ENCODE measurements at regions not wholly inside any gene's neighbourhood (a gene's known extent, or its start where the extent isn't known, plus 50 kb on each side); places are given as distances from the start of the nearest gene placed in this dataset.

GRCh38 chr3:161444694-161445077 lies 51.9 kb upstream of the OTOL1 start:
- DNase-seq (ENCODE audit: low spot score in 2 of 2) = no peak
- 59 to 69% methylated on average over 3 of the region's 3 CpGs for WGBS, 2 donors
- intact Hi-C loops (cut with DNase I; ENCODE audit: low total_unique reads) = no loop called here
- TF ChIP-seq POLR2A (IDR thresholded peaks at IDR 0.05) = no peak
- TF ChIP-seq CTCF (IDR thresholded peaks at IDR 0.05) = no peak
- no peak overlapping the region for H3K4me3 ChIP-seq (ENCODE audit: low read depth, poor library complexity, severe bottlenecking)

- intact Hi-C loops (cut with DNase I; ENCODE audit: low total_unique reads) = no loop called here
- WGBS, 2 donors = 73 to 85% methylated on average over 4 of the region's 4 CpGs
- DNase-seq (ENCODE audit: low spot score in 2 of 2) = no peak
- TF ChIP-seq POLR2A (IDR thresholded peaks at IDR 0.05) (no peak), CTCF (IDR thresholded peaks at IDR 0.05) (no peak)
- H3K4me3 ChIP-seq (ENCODE audit: low read depth, poor library complexity, severe bottlenecking) = no peak overlapping the region
Observed at GRCh38 chr3:161443921-161444693, 52.5 kb upstream of the OTOL1 start.

GRCh38 chr3:161430307-161430706 lies 59.0 kb upstream of the SPTSSB start:
- no peak overlapping the region for H3K4me3 ChIP-seq (ENCODE audit: low read depth, poor library complexity, severe bottlenecking)
- DNase-seq (ENCODE audit: low spot score in 2 of 2) = no peak
- 91 to 92% methylated on average over 4 of the region's 4 CpGs for WGBS, 2 donors
- TF ChIP-seq POLR2A (IDR thresholded peaks at IDR 0.05) (no peak), CTCF (IDR thresholded peaks at IDR 0.05) (no peak)
- intact Hi-C loops (cut with DNase I; ENCODE audit: low total_unique reads) = no loop called here

- intact Hi-C loops (cut with DNase I; ENCODE audit: low total_unique reads) = loop anchor here (10.0 kb wide), 1 partner anchor 483 kb away; no protein-coding TSS in a partner anchor
- no peak overlapping the region for H3K4me3 ChIP-seq (ENCODE audit: low read depth, poor library complexity, severe bottlenecking)
- TF ChIP-seq CTCF (IDR thresholded peaks at IDR 0.05) (no peak), POLR2A (IDR thresholded peaks at IDR 0.05) (no peak)
- 41 to 53% methylated on average over 1 of the region's 1 CpG for WGBS, 2 donors
- DNase-seq (ENCODE audit: low spot score in 2 of 2) = no peak
Observed at GRCh38 chr3:161427347-161427746, 56.0 kb upstream of the SPTSSB start.

- 59 to 66% methylated on average over 4 of the region's 4 CpGs for WGBS, 2 donors
- DNase-seq (ENCODE audit: low spot score in 2 of 2) = no peak
- intact Hi-C loops (cut with DNase I; ENCODE audit: low total_unique reads) = loop anchor here (10.0 kb wide), 1 partner anchor 482 kb away; no protein-coding TSS in a partner anchor
- no peak overlapping the region for H3K4me3 ChIP-seq (ENCODE audit: low read depth, poor library complexity, severe bottlenecking)
- TF ChIP-seq POLR2A (IDR thresholded peaks at IDR 0.05) (no peak), CTCF (IDR thresholded peaks at IDR 0.05) (no peak)
Observed at GRCh38 chr3:161426758-161427157, 55.4 kb upstream of the SPTSSB start.

Measured in lower leg skin (tissue), 4 donors.